HL-60 (cell line): ENCODE measurements at regions not wholly inside any gene's neighbourhood (a gene's known extent, or its start where the extent isn't known, plus 50 kb on each side); places are given as distances from the start of the nearest gene placed in this dataset.

Experiments used
- CTCF ChIP-seq: IDR thresholded peaks from one replicate; pipeline ENCODE4 v1.5.1; 2011; ENCODE audit warnings: low read length, control low read depth, inconsistent platforms; ENCODE audit not compliant: insufficient read depth
- GABPA ChIP-seq: IDR thresholded peaks from 2 replicates; pipeline ENCODE4 v1.6.1; 2012; ENCODE audit warnings: low read depth
- POLR2AphosphoS5 ChIP-seq: IDR thresholded peaks from 2 replicates; pipeline ENCODE4 v1.6.1; 2012; ENCODE audit warnings: low read depth
- REST ChIP-seq: IDR thresholded peaks from 2 replicates; pipeline ENCODE4 v1.6.1; 2012; ENCODE audit warnings: low read depth; ENCODE audit not compliant: insufficient replicate concordance
- SPI1 ChIP-seq: IDR thresholded peaks from 2 replicates; pipeline ENCODE4 v1.6.1; 2012; ENCODE audit warnings: low read depth, mild to moderate bottlenecking, borderline replicate concordance

- TF ChIP-seq CTCF (no peak), POLR2AphosphoS5 (no peak), REST (no peak), GABPA (no peak), SPI1 (no peak)
Measured at GRCh38 chr15:61605343-61605742, 376.2 kb upstream of the RORA start.
